ENCODE measurements at regions not wholly inside any gene's neighbourhood (a gene's known extent, or its start where the extent isn't known, plus 50 kb on each side); places are given as distances from the start of the nearest gene placed in this dataset.

- Histone ChIP-seq H3K36me3 (ENCODE audit: control insufficient read depth, insufficient read depth, low read length) (no peaks in the 10 kb centered on the region), H3K27me3 (ENCODE audit: control insufficient read depth, insufficient read depth, low read length) (no peaks in the 10 kb centered on the region), H3K27ac (ENCODE audit: low read length) (no peak overlapping the region), H3K4me3 (ENCODE audit: low read length) (no peak overlapping the region), H3K9me3 (ENCODE audit: control insufficient read depth, insufficient read depth, low read length) (no peaks in the 10 kb centered on the region), H3K4me1 (ENCODE audit: control insufficient read depth, insufficient read depth, low read length) (no peaks in the 10 kb centered on the region)
- no CpG with 5 or more reads among the region's 5 CpGs for WGBS (ENCODE audit: insufficient coverage, insufficient read length)
- DNase-seq (ENCODE audit: low read depth, low spot score), result no peak
These were observed 54.0 kb upstream of the STMND1 start for GRCh38 chr6:17047889-17048288.

DNA sequence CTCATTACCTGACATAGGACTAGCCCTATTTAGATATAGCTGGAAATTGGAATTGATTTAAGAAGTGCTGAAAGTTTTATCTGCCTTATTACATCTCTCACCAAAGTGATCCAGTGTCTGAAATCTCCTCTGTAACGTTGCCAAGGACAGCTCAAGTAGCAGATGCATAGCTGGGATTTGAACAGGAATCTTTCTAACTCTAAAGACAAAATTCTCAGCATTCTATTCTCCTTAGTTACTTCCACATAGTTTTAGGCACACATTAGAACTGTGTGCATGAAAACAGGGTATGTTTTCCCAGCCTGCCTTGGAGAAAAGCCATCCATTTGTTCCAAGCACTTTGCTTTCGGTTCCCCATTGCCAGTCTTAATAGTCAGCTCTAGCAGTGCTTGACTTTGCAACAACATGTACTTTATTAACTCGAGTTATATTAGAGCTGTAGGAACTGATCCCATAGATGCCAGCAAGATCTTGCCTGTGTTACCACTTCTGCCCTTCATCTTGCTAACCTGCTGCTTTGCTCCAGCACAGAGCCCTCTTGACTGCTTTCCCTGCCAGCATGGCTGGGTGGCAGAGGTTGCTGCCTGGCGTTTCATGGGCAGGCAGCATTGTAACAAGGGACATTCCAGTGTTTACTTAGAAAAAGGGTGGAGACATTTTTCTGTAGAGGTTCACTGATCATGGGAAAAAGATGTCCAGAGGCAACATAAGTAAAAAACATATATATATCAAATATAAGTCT, 56.1 kb upstream of the STMND1 start:
- Histone ChIP-seq H3K4me1 (ENCODE audit: control insufficient read depth, insufficient read depth, low read length) (no peaks in the 10 kb centered on the region), H3K4me3 (ENCODE audit: low read length) (no peak overlapping the region), H3K27ac (ENCODE audit: low read length) (no peak overlapping the region), H3K9me3 (ENCODE audit: control insufficient read depth, insufficient read depth, low read length) (no peaks in the 10 kb centered on the region), H3K36me3 (ENCODE audit: control insufficient read depth, insufficient read depth, low read length) (no peaks in the 10 kb centered on the region), H3K27me3 (ENCODE audit: control insufficient read depth, insufficient read depth, low read length) (no peaks in the 10 kb centered on the region)
- WGBS (ENCODE audit: insufficient coverage, insufficient read length), result no CpG with 5 or more reads among the region's 4 CpGs
- DNase-seq (ENCODE audit: low read depth, low spot score), result no peak

DNA sequence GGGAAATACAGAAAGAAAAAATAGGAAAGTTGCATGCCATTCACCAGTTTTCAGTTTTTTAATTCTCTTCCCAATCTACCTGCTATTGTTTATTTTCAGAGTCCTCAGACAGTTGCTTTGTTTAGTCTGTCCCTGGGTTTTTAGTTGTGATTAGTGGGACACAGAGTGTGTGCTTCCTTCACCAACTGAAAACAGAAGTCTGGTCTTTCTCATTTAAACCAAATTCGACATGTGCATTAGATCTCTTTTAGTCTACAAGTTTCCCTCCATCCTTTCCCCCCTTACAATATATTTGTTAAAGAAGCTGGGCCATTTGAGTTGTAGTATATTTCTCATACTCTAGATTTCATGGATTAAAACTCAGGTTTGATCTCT, 58.7 kb upstream of the STMND1 start:
- no peak for DNase-seq (ENCODE audit: low read depth, low spot score)
- H3K9me3 ChIP-seq (ENCODE audit: control insufficient read depth, insufficient read depth, low read length), result no peaks in the 10 kb centered on the region
- no peaks in the 10 kb centered on the region for H3K4me1 ChIP-seq (ENCODE audit: control insufficient read depth, insufficient read depth, low read length)
- H3K27ac ChIP-seq (ENCODE audit: low read length), result no peak overlapping the region
- no peak overlapping the region for H3K4me3 ChIP-seq (ENCODE audit: low read length)
- no peaks in the 10 kb centered on the region for H3K27me3 ChIP-seq (ENCODE audit: control insufficient read depth, insufficient read depth, low read length)
- H3K36me3 ChIP-seq (ENCODE audit: control insufficient read depth, insufficient read depth, low read length), result no peaks in the 10 kb centered on the region
- no CpG with 5 or more reads among the region's 1 CpG for WGBS (ENCODE audit: insufficient coverage, insufficient read length)

GRCh38 chr6:17042422-17043147, 59.3 kb upstream of the STMND1 start:
- Histone ChIP-seq H3K4me1 (ENCODE audit: control insufficient read depth, insufficient read depth, low read length) (no peaks in the 10 kb centered on the region), H3K27ac (ENCODE audit: low read length) (no peak overlapping the region), H3K36me3 (ENCODE audit: control insufficient read depth, insufficient read depth, low read length) (no peaks in the 10 kb centered on the region), H3K9me3 (ENCODE audit: control insufficient read depth, insufficient read depth, low read length) (no peaks in the 10 kb centered on the region), H3K4me3 (ENCODE audit: low read length) (no peak overlapping the region), H3K27me3 (ENCODE audit: control insufficient read depth, insufficient read depth, low read length) (no peaks in the 10 kb centered on the region)
- peak; percentile 37 for DNase-seq (ENCODE audit: low read depth, low spot score)
- no CpG with 5 or more reads among the region's 5 CpGs for WGBS (ENCODE audit: insufficient coverage, insufficient read length)

- no peaks in the 10 kb centered on the region for H3K4me1 ChIP-seq (ENCODE audit: control insufficient read depth, insufficient read depth, low read length)
- H3K36me3 ChIP-seq (ENCODE audit: control insufficient read depth, insufficient read depth, low read length), result no peaks in the 10 kb centered on the region
- no peak overlapping the region for H3K27ac ChIP-seq (ENCODE audit: low read length)
- DNase-seq (ENCODE audit: low read depth, low spot score), result no peak
- no peak overlapping the region for H3K4me3 ChIP-seq (ENCODE audit: low read length)
- no peaks in the 10 kb centered on the region for H3K27me3 ChIP-seq (ENCODE audit: control insufficient read depth, insufficient read depth, low read length)
- H3K9me3 ChIP-seq (ENCODE audit: control insufficient read depth, insufficient read depth, low read length), result no peaks in the 10 kb centered on the region
- no CpG with 5 or more reads among the region's 4 CpGs for WGBS (ENCODE audit: insufficient coverage, insufficient read length)
These were observed 62.6 kb upstream of the STMND1 start for GRCh38 chr6:17039266-17039665.

DNA sequence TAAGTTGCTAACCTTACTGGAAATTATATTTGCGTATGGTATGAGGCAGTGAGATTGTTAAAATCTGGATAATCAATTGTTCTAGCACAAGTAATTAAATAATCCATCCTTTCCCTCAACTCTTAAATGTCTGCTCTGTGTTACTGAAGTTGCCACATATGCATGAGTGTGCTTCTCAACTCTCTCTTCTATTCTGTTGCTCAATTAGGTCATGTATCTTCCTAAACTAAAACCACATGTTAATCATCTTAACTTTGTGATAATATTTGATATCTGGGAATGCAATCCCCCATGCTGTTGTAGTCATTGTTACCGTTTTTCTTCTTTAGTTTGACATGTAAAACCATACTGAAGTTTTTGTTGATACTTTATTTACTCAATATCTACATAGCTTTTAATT, 63.5 kb upstream of the STMND1 start:
- no peak for DNase-seq (ENCODE audit: low read depth, low spot score)
- WGBS (ENCODE audit: insufficient coverage, insufficient read length), result no CpG with 5 or more reads among the region's 2 CpGs
- no peaks in the 10 kb centered on the region for H3K4me1 ChIP-seq (ENCODE audit: control insufficient read depth, insufficient read depth, low read length)
- no peaks in the 10 kb centered on the region for H3K27me3 ChIP-seq (ENCODE audit: control insufficient read depth, insufficient read depth, low read length)
- no peak overlapping the region for H3K27ac ChIP-seq (ENCODE audit: low read length)
- no peak overlapping the region for H3K4me3 ChIP-seq (ENCODE audit: low read length)
- H3K36me3 ChIP-seq (ENCODE audit: control insufficient read depth, insufficient read depth, low read length), result no peaks in the 10 kb centered on the region
- H3K9me3 ChIP-seq (ENCODE audit: control insufficient read depth, insufficient read depth, low read length), result no peaks in the 10 kb centered on the region

DNA sequence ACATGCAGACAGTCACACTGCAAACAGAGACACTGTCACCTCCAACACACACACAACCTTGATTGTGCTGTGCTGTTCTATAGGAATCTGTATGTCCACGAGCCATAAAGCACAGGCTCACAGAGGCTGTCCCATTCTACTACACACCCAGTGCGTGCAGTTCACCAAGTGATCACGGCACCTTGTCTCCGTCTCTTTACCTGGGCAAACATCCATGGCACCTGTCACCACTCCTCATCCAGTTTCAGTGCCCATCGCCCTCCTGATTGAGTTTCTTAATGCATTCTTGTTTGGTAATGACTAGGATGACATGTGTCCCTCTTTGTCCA, 65.8 kb upstream of the STMND1 start:
- H3K4me1 ChIP-seq (ENCODE audit: control insufficient read depth, insufficient read depth, low read length), result no peaks in the 10 kb centered on the region
- no peak for DNase-seq (ENCODE audit: low read depth, low spot score)
- H3K4me3 ChIP-seq (ENCODE audit: low read length), result no peak overlapping the region
- no peak overlapping the region for H3K27ac ChIP-seq (ENCODE audit: low read length)
- no CpG with 5 or more reads among the region's 5 CpGs for WGBS (ENCODE audit: insufficient coverage, insufficient read length)
- no peaks in the 10 kb centered on the region for H3K27me3 ChIP-seq (ENCODE audit: control insufficient read depth, insufficient read depth, low read length)
- no peaks in the 10 kb centered on the region for H3K36me3 ChIP-seq (ENCODE audit: control insufficient read depth, insufficient read depth, low read length)
- H3K9me3 ChIP-seq (ENCODE audit: control insufficient read depth, insufficient read depth, low read length), result no peaks in the 10 kb centered on the region

- Histone ChIP-seq H3K4me3 (ENCODE audit: low read length) (no peak overlapping the region), H3K36me3 (ENCODE audit: control insufficient read depth, insufficient read depth, low read length) (no peaks in the 10 kb centered on the region), H3K4me1 (ENCODE audit: control insufficient read depth, insufficient read depth, low read length) (no peaks in the 10 kb centered on the region), H3K9me3 (ENCODE audit: control insufficient read depth, insufficient read depth, low read length) (no peaks in the 10 kb centered on the region), H3K27ac (ENCODE audit: low read length) (no peak overlapping the region), H3K27me3 (ENCODE audit: control insufficient read depth, insufficient read depth, low read length) (no peaks in the 10 kb centered on the region)
- no peak for DNase-seq (ENCODE audit: low read depth, low spot score)
- WGBS (ENCODE audit: insufficient coverage, insufficient read length), result no CpG with 5 or more reads among the region's 8 CpGs
These were observed 66.4 kb upstream of the STMND1 start for GRCh38 chr6:17035257-17036064.

DNA sequence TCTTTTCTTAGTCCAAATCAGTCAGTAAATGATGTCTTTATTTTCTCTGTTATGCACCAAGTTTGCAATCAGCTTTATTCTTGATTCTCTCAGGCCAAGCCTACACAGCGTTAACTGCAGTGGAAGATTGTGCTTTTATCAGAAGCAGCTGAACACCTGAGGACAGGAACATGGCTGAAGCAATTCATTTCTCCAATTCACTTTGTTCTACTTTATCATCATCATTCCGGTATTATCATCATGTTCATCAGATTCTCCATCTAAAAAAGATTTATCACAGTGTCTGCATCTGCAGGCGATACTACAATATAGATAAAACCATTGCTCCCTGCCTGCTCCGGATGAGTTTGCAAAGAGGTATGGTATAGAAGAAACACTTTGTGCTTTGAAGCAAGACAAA, 68.1 kb upstream of the STMND1 start:
- Histone ChIP-seq H3K9me3 (ENCODE audit: control insufficient read depth, insufficient read depth, low read length) (no peaks in the 10 kb centered on the region), H3K27ac (ENCODE audit: low read length) (no peak overlapping the region), H3K4me1 (ENCODE audit: control insufficient read depth, insufficient read depth, low read length) (no peaks in the 10 kb centered on the region), H3K27me3 (ENCODE audit: control insufficient read depth, insufficient read depth, low read length) (no peaks in the 10 kb centered on the region), H3K4me3 (ENCODE audit: low read length) (no peak overlapping the region), H3K36me3 (ENCODE audit: control insufficient read depth, insufficient read depth, low read length) (no peaks in the 10 kb centered on the region)
- no CpG with 5 or more reads among the region's 4 CpGs for WGBS (ENCODE audit: insufficient coverage, insufficient read length)
- DNase-seq (ENCODE audit: low read depth, low spot score), result no peak

DNA sequence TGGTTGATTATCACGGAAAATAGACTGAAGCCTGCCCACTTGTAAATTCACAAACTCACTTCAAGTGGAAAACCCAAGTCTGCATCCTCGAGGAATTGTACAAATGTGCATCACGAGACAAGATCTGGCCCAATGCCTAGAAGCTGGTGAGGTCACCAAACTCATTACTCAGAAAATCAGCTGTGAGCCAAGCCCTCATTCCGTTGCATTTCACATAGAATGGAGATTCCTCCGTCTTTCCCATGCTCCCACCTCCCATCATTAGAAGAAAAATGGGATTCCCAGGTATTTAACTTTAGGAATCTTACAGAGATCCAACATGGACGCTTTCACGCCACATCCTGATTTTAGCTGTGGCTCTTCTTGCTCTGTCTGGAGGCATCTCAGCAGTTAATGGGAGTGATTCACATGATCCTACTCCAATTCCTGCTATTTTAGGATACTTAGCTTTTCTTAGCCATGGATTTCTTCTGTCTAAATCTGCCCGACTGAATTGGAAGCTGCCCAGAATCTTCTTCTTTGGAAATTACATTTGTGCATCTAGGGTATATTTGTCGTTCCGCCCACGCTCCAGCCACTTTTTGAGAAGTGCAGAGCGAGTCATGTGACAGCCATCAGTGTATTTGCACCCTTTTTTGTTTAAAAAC, 68.7 kb upstream of the STMND1 start:
- no peaks in the 10 kb centered on the region for H3K27me3 ChIP-seq (ENCODE audit: control insufficient read depth, insufficient read depth, low read length)
- H3K4me3 ChIP-seq (ENCODE audit: low read length), result no peak overlapping the region
- no peak for DNase-seq (ENCODE audit: low read depth, low spot score)
- H3K9me3 ChIP-seq (ENCODE audit: control insufficient read depth, insufficient read depth, low read length), result no peaks in the 10 kb centered on the region
- WGBS (ENCODE audit: insufficient coverage, insufficient read length), result no CpG with 5 or more reads among the region's 12 CpGs
- no peaks in the 10 kb centered on the region for H3K36me3 ChIP-seq (ENCODE audit: control insufficient read depth, insufficient read depth, low read length)
- H3K27ac ChIP-seq (ENCODE audit: low read length), result no peak overlapping the region
- H3K4me1 ChIP-seq (ENCODE audit: control insufficient read depth, insufficient read depth, low read length), result no peaks in the 10 kb centered on the region
